Neural crest cell (in vitro differentiated cells): ENCODE measurements at regions not wholly inside any gene's neighbourhood (a gene's known extent, or its start where the extent isn't known, plus 50 kb on each side); places are given as distances from the start of the nearest gene placed in this dataset.

Experiments used
- DNase-seq: peaks from one replicate; pipeline ENCODE4 v3.0.0; 2021; ENCODE audit warnings: low read depth, mixed read lengths, low spot score
- H3K27ac Mint-ChIP-seq: one replicate; pipeline ENCODE4 v1.8.0; 2021; ENCODE audit warnings: mild to moderate bottlenecking, mixed read lengths; ENCODE audit not compliant: unreplicated experiment
- H3K27me3 Mint-ChIP-seq: 2 replicates; pipeline ENCODE4 v1.8.0; 2021; ENCODE audit warnings: low read depth, mild to moderate bottlenecking, mixed read lengths
- H3K36me3 Mint-ChIP-seq: 2 replicates; pipeline ENCODE4 v1.8.0; 2021; ENCODE audit warnings: low read depth, mild to moderate bottlenecking, mixed read lengths
- H3K4me1 Mint-ChIP-seq: 2 replicates; pipeline ENCODE4 v1.8.0; 2021; ENCODE audit warnings: mixed read lengths
- H3K4me3 Mint-ChIP-seq: one replicate; pipeline ENCODE4 v1.8.0; 2021; ENCODE audit warnings: mild to moderate bottlenecking, mixed read lengths
- H3K9me3 Mint-ChIP-seq: 2 replicates; pipeline ENCODE4 v1.8.0; 2021; ENCODE audit warnings: mixed read lengths
- TF ChIP-seq, protein P1 (sequence below): fragments of 200-600 bp; sonication (generic); conservative IDR thresholded peaks from 2 replicates; pipeline ENCODE4 v1.5.0; 2021; ENCODE audit warnings: antibody characterized with exemption, mild to moderate bottlenecking

DNA sequence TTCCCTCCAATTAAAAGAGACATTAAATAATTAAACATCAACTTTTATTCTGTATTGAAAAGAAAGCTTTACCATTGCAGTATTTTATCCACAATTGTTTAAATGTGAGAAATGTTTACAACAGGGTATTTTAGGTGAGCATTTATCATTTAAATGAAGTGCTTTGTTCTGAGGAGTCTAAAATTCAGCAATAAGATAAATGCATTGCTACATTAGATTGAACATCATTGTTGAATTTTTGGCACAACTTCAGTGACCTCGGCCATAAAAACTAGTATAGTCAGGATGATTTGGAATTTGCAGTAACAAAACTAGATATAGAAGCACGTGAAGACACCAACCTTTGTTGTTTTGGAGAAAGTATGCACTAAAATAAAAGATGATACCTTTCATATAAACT lies 692.9 kb downstream of the USP25 start:
- no peak overlapping the region for H3K27ac Mint-ChIP-seq
- TF ChIP-seq, protein P1, sequence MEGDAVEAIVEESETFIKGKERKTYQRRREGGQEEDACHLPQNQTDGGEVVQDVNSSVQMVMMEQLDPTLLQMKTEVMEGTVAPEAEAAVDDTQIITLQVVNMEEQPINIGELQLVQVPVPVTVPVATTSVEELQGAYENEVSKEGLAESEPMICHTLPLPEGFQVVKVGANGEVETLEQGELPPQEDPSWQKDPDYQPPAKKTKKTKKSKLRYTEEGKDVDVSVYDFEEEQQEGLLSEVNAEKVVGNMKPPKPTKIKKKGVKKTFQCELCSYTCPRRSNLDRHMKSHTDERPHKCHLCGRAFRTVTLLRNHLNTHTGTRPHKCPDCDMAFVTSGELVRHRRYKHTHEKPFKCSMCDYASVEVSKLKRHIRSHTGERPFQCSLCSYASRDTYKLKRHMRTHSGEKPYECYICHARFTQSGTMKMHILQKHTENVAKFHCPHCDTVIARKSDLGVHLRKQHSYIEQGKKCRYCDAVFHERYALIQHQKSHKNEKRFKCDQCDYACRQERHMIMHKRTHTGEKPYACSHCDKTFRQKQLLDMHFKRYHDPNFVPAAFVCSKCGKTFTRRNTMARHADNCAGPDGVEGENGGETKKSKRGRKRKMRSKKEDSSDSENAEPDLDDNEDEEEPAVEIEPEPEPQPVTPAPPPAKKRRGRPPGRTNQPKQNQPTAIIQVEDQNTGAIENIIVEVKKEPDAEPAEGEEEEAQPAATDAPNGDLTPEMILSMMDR: no peak
- H3K36me3 Mint-ChIP-seq: no peaks in the 10 kb centered on the region
- no peak for DNase-seq
- H3K4me1 Mint-ChIP-seq: peaks cover 11% of the 10 kb centered on the region
- H3K4me3 Mint-ChIP-seq: no peak overlapping the region
- no peaks in the 10 kb centered on the region for H3K9me3 Mint-ChIP-seq
- H3K27me3 Mint-ChIP-seq: no peaks in the 10 kb centered on the region

DNA sequence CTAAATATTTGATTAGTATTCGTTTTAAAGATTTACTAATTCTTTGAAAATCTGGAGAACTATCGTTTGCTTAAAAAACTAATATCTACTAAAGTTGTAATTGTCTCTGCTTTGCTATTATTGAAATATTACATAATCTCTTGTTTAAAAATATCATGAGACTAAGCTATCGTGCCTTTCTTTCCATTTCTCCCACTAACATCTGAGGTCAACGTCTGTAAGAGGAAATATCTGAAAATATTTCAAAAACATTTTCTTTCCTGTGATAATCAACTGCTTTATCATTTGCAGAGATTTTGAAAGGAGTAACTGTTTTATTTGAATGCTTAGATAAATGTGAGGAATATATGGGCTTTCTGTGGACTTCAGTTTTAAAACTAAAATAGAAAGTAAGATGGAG lies 694.1 kb downstream of the USP25 start:
- H3K27ac Mint-ChIP-seq: no peak overlapping the region
- peaks cover 10% of the 10 kb centered on the region for H3K4me1 Mint-ChIP-seq
- H3K36me3 Mint-ChIP-seq: no peaks in the 10 kb centered on the region
- no peak for DNase-seq
- no peaks in the 10 kb centered on the region for H3K9me3 Mint-ChIP-seq
- TF ChIP-seq, protein P1: no peak
- no peak overlapping the region for H3K4me3 Mint-ChIP-seq
- H3K27me3 Mint-ChIP-seq: no peaks in the 10 kb centered on the region

DNA sequence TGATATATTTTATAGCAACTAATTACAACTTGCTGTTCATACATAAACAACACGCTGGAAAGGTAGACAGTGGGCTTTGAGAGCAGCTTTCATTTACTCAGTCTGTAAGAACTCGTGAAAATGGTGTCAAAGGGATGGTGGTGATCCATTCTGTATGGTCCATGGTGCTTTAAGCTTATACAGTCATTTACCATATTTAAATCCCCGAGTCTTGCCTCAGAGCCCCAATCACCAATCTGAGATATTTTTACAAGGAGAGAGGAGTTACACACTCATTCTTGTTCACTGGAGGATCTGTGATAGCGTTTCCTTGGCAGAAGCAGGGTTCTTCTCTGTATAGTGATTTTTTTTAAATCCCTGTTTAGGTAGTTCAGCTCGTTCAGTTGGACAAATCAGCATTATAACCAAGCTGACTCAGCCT lies 694.6 kb downstream of the USP25 start:
- H3K4me1 Mint-ChIP-seq: peaks cover 6% of the 10 kb centered on the region
- TF ChIP-seq, protein P1: no peak
- no peak overlapping the region for H3K4me3 Mint-ChIP-seq
- H3K9me3 Mint-ChIP-seq: no peaks in the 10 kb centered on the region
- DNase-seq: no peak
- no peak overlapping the region for H3K27ac Mint-ChIP-seq
- H3K27me3 Mint-ChIP-seq: no peaks in the 10 kb centered on the region
- no peaks in the 10 kb centered on the region for H3K36me3 Mint-ChIP-seq

DNA sequence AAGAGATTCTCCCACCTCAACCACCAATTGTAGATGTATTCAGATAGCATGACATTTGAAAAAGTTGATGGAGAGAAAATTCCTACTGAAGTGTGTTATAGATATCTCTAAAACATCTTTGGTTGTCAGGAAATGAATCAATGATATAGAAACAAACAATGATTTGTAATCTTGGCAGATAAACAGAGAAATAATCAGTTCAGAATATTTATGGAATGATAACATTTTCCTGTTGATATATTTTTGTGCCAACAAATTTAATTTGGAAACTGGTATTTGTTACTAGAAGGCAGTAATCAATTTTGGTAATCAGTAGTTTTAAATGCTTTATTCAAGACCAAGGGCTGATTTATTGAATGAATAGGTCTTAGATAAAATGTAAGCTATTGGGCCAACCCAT lies 695.6 kb downstream of the USP25 start:
- Mint-ChIP-seq H3K27ac (no peak overlapping the region), H3K4me1 (no peaks in the 10 kb centered on the region), H3K36me3 (no peaks in the 10 kb centered on the region), H3K4me3 (no peak overlapping the region), H3K27me3 (no peaks in the 10 kb centered on the region), H3K9me3 (no peaks in the 10 kb centered on the region)
- no peak for DNase-seq
- TF ChIP-seq, protein P1: no peak

GRCh38 chr21:16426936-16427335 lies 697.2 kb downstream of the USP25 start:
- TF ChIP-seq, protein P1: no peak
- H3K4me3 Mint-ChIP-seq: no peak overlapping the region
- no peak for DNase-seq
- no peaks in the 10 kb centered on the region for H3K9me3 Mint-ChIP-seq
- no peak overlapping the region for H3K27ac Mint-ChIP-seq
- peaks cover 7% of the 10 kb centered on the region for H3K4me1 Mint-ChIP-seq
- no peaks in the 10 kb centered on the region for H3K36me3 Mint-ChIP-seq
- H3K27me3 Mint-ChIP-seq: no peaks in the 10 kb centered on the region

DNA sequence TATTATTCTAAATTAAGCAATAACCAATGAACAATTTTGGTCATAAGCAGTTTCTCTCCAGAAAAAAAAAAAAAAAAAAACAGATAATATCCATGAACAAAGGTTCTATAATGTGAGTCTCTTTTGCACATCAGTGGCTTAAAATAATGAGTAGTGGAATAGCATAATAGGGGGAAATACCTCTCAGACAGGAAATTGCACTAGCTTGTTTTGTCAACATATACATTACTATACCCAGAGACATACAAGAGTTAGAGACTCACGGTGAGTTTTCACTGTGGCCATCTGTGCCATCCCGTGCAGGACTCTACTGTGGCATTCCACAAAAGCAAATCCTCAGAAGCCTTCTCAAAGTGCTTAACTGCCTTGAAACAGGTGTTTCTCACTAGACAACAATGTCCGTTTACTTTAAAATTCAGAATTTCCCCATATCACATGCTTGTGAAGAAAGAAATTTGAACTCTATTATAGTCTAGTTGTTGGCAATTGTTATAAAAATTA lies 697.9 kb downstream of the USP25 start:
- Mint-ChIP-seq H3K4me3 (no peak overlapping the region), H3K4me1 (peaks cover 7% of the 10 kb centered on the region), H3K9me3 (no peaks in the 10 kb centered on the region), H3K27me3 (no peaks in the 10 kb centered on the region), H3K36me3 (no peaks in the 10 kb centered on the region), H3K27ac (no peak overlapping the region)
- DNase-seq: no peak
- TF ChIP-seq, protein P1: no peak
